GM23338 (cell line): ENCODE measurements at regions not wholly inside any gene's neighbourhood (a gene's known extent, or its start where the extent isn't known, plus 50 kb on each side); places are given as distances from the start of the nearest gene placed in this dataset.

ENCODE experiments used
- ATAC-seq: fragments of 200-7000 bp; cut with Tn5 transposase; 3 replicates; pipeline ENCODE4 v1.9.1; 2020
- DNase-seq: peaks from one replicate; pipeline ENCODE4 v3.0.0-alpha.2; 2015; ENCODE audit warnings: low spot score
- H2AFZ ChIP-seq: fragments of 200-600 bp; sonication (generic); 2 replicates; pipeline ENCODE4 v1.8.0; 2016; ENCODE audit warnings: antibody characterized with exemption, mild to moderate bottlenecking, moderate library complexity
- H3F3A ChIP-seq: fragments of 200-600 bp; sonication (generic); replicated peaks from 2 replicates; pipeline ENCODE4 v1.8.0; 2017; ENCODE audit warnings: antibody characterized with exemption, mixed run types, low read depth
- H3K27ac ChIP-seq: fragments of 200-600 bp; sonication (generic); 2 replicates; pipeline ENCODE4 v1.6.1; 2016; ENCODE audit warnings: low read depth
- H3K27me3 ChIP-seq: fragments of 200-600 bp; sonication (generic); 2 replicates; pipeline ENCODE4 v1.8.0; 2016; ENCODE audit warnings: mild to moderate bottlenecking, mixed run types, moderate library complexity; ENCODE audit not compliant: insufficient read depth
- H3K36me3 ChIP-seq: fragments of 200-600 bp; sonication (generic); 2 replicates; pipeline ENCODE4 v1.8.0; 2016; ENCODE audit warnings: mild to moderate bottlenecking; ENCODE audit not compliant: insufficient read depth
- H3K4me1 ChIP-seq: fragments of 200-600 bp; sonication (generic); 2 replicates; pipeline ENCODE4 v1.8.0; 2016; ENCODE audit warnings: mild to moderate bottlenecking, moderate library complexity; ENCODE audit not compliant: insufficient read depth
- H3K4me2 ChIP-seq: fragments of 200-600 bp; sonication (generic); 2 replicates; pipeline ENCODE4 v1.7.1; 2017; ENCODE audit warnings: mixed run types
- H3K4me3 ChIP-seq: fragments of 200-600 bp; sonication (generic); 2 replicates; pipeline ENCODE4 v1.6.1; 2016; ENCODE audit warnings: mixed run types
- H3K79me2 ChIP-seq: fragments of 200-600 bp; sonication (generic); replicated peaks from 2 replicates; pipeline ENCODE4 v1.8.0; 2017; ENCODE audit warnings: mild to moderate bottlenecking; ENCODE audit not compliant: insufficient read depth
- H3K9me2 ChIP-seq: fragments of 200-600 bp; sonication (generic); 2 replicates; pipeline ENCODE4 v1.8.0; 2017; ENCODE audit not compliant: insufficient read depth
- H4K20me1 ChIP-seq: fragments of 200-600 bp; sonication (generic); replicated peaks from 2 replicates; pipeline ENCODE4 v1.8.0; 2017; ENCODE audit warnings: mild to moderate bottlenecking; ENCODE audit not compliant: insufficient read depth
- H3K27ac Mint-ChIP-seq: 2 replicates; pipeline ENCODE4 v1.8.0; 2020; ENCODE audit warnings: inconsistent platforms, mild to moderate bottlenecking, moderate library complexity, mixed read lengths
- H3K27me3 Mint-ChIP-seq: 3 replicates; pipeline ENCODE4 v1.8.0; 2022; ENCODE audit warnings: low read depth, mild to moderate bottlenecking, moderate library complexity, mixed read lengths, inconsistent platforms; ENCODE audit not compliant: insufficient read depth, poor library complexity
- H3K36me3 Mint-ChIP-seq: 3 replicates; pipeline ENCODE4 v1.8.0; 2021; ENCODE audit warnings: low read depth, mild to moderate bottlenecking, inconsistent platforms, moderate library complexity, mixed read lengths
- H3K4me1 Mint-ChIP-seq: 3 replicates; pipeline ENCODE4 v1.8.0; 2020; ENCODE audit warnings: mild to moderate bottlenecking, inconsistent platforms, mixed read lengths
- H3K4me3 Mint-ChIP-seq: 3 replicates; pipeline ENCODE4 v1.8.0; 2021; ENCODE audit warnings: moderate library complexity, mild to moderate bottlenecking, inconsistent platforms, mixed read lengths
- H3K9me3 Mint-ChIP-seq: 3 replicates; pipeline ENCODE4 v1.8.0; 2020; ENCODE audit warnings: moderate library complexity, mild to moderate bottlenecking, inconsistent platforms, mixed read lengths
- CREB1 ChIP-seq: fragments of 250-450 bp; sonication (Bioruptor Pico); IDR thresholded peaks from 2 replicates; pipeline ENCODE4 v1.5.0; 2020; ENCODE audit warnings: low read depth, mild to moderate bottlenecking, moderate library complexity
- EZH2 ChIP-seq: fragments of 200-600 bp; sonication (generic); IDR thresholded peaks from one replicate; pipeline ENCODE4 v1.8.0; 2017; ENCODE audit warnings: antibody characterized with exemption, mild to moderate bottlenecking, low read depth; ENCODE audit not compliant: unreplicated experiment
- EZH2phosphoT487 ChIP-seq: fragments of 200-600 bp; sonication (generic); IDR thresholded peaks from one replicate; pipeline ENCODE4 v1.8.1; 2018; ENCODE audit warnings: antibody characterized with exemption; ENCODE audit not compliant: unreplicated experiment
- JUNB ChIP-seq: IDR thresholded peaks from one replicate; pipeline ENCODE4 v1.6.1; 2016; ENCODE audit warnings: antibody characterized with exemption; ENCODE audit not compliant: unreplicated experiment
- NANOG ChIP-seq: IDR thresholded peaks from 2 replicates; pipeline ENCODE4 v1.6.1; 2016; ENCODE audit warnings: antibody characterized with exemption, borderline replicate concordance
- POLR2AphosphoS5 ChIP-seq: IDR thresholded peaks from 2 replicates; pipeline ENCODE4 v1.6.1; 2016; ENCODE audit warnings: antibody characterized with exemption, low read depth
- STAT1 ChIP-seq: IDR thresholded peaks from one replicate; pipeline ENCODE4 v1.6.1; 2016; ENCODE audit warnings: antibody characterized with exemption; ENCODE audit not compliant: unreplicated experiment
- ZNF114 ChIP-seq: fragments of 250-450 bp; sonication (Bioruptor Pico); IDR thresholded peaks from 2 replicates; pipeline ENCODE4 v1.5.0; 2020; ENCODE audit warnings: mild to moderate bottlenecking, moderate library complexity
- ZNF331 ChIP-seq: fragments of 250-450 bp; sonication (Bioruptor Pico); IDR thresholded peaks from 2 replicates; pipeline ENCODE4 v1.5.0; 2020; ENCODE audit warnings: low read depth, mild to moderate bottlenecking, moderate library complexity
- TF ChIP-seq, protein P1 (sequence below), 2 experiments: fragments of 200-600 bp in 1 of 2; sonication (generic) in 1 of 2; conservative IDR thresholded peaks; 2 replicates each; pipeline versions ENCODE4 v1.5.1 to v1.6.1; 2016 to 2017; ENCODE audit warnings: antibody characterized with exemption in 2 of 2, low read depth in 2 of 2, mild to moderate bottlenecking in 2 of 2, moderate library complexity in 1 of 2
- TF ChIP-seq, protein P2 (sequence below): fragments of 250-450 bp; sonication (Bioruptor Pico); IDR thresholded peaks from 2 replicates; pipeline ENCODE4 v1.5.0; 2020; ENCODE audit warnings: mild to moderate bottlenecking, moderate library complexity
- TF ChIP-seq, protein P3 (sequence below): IDR thresholded peaks from 2 replicates; pipeline ENCODE4 v1.6.1; 2016; ENCODE audit warnings: antibody characterized with exemption

DNA sequence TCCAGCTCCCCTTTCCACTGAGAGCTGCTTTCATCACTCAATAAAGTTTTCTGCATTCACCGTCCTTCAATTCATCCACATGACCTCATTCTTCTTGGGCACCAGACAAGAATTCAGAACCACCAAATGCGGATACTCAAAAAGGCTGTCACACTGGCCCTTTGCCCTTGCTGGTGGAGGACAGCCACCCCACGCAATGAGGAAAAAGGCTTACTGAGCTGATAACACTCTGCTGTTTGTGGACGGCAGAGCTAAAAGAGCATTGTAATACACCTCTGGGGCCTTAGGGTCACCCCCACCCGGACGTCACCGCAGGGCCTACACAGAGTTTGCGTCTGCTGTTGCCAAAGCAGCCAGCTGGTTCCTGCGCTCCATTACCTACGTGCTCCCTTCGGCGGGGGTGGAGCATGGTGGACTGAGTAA, 51.2 kb upstream of the ZNF608 start (continued):
- TF ChIP-seq, protein P1, sequence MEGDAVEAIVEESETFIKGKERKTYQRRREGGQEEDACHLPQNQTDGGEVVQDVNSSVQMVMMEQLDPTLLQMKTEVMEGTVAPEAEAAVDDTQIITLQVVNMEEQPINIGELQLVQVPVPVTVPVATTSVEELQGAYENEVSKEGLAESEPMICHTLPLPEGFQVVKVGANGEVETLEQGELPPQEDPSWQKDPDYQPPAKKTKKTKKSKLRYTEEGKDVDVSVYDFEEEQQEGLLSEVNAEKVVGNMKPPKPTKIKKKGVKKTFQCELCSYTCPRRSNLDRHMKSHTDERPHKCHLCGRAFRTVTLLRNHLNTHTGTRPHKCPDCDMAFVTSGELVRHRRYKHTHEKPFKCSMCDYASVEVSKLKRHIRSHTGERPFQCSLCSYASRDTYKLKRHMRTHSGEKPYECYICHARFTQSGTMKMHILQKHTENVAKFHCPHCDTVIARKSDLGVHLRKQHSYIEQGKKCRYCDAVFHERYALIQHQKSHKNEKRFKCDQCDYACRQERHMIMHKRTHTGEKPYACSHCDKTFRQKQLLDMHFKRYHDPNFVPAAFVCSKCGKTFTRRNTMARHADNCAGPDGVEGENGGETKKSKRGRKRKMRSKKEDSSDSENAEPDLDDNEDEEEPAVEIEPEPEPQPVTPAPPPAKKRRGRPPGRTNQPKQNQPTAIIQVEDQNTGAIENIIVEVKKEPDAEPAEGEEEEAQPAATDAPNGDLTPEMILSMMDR (conservative IDR thresholded peaks at IDR 0.05; ENCODE audit: low read depth in 2 of 2) = no peak
- no peak for TF ChIP-seq STAT1

DNA sequence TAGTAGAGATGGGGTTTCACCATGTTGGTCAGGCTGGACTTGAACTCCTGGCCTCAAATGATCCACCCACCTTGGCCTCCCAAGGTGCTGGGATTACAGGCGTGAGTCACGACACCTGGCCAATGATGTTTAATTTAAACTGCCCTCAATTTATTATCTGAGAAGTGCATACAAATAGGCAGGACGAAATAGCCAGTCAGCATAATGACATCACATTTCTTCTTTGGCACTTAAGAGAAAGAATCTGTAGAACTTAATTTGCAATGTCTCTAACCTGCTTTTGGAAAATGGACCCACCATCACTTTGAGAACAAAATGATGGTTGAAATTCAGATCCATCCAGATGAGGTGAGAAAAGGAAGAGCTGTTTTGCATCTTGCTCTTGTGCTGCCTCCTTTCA, 52.5 kb upstream of the ZNF608 start:
- no peak for DNase-seq
- no peaks in the 10 kb centered on the region for H3K36me3 ChIP-seq
- H3K4me2 ChIP-seq = no peak overlapping the region
- no peaks in the 10 kb centered on the region for H3F3A ChIP-seq
- no peak overlapping the region for H3K4me3 ChIP-seq
- no peak overlapping the region for H3K27ac ChIP-seq
- H3K79me2 ChIP-seq = no peaks in the 10 kb centered on the region
- peaks cover 10% of the 10 kb centered on the region for H3K27me3 Mint-ChIP-seq
- no peaks in the 10 kb centered on the region for H4K20me1 ChIP-seq
- no peak overlapping the region for H3K27ac Mint-ChIP-seq
- no peaks in the 10 kb centered on the region for H3K27me3 ChIP-seq
- no peak for ATAC-seq
- H3K4me1 Mint-ChIP-seq = peaks cover 5% of the 10 kb centered on the region
- H3K9me3 Mint-ChIP-seq = peaks cover 3% of the 10 kb centered on the region; the same call in 2 of the 3 replicates
- peaks cover 7% of the 10 kb centered on the region; the same call in 1 of the 2 replicates for H3K4me1 ChIP-seq
- 0 out of 2 replicates have a peak, but pooled peaks cover 6% of the 10 kb centered on the region for H3K9me2 ChIP-seq
- no peak overlapping the region for H3K4me3 Mint-ChIP-seq
- peaks cover 7% of the 10 kb centered on the region; the same call in 2 of the 3 replicates for H3K36me3 Mint-ChIP-seq
- no peak overlapping the region for H2AFZ ChIP-seq
- no peak for TF ChIP-seq POLR2AphosphoS5
- no peak for TF ChIP-seq ZNF331
- TF ChIP-seq ZNF114 (CRISPR knock-in tag) = no peak
- TF ChIP-seq JUNB = no peak
- TF ChIP-seq, protein P1 (conservative IDR thresholded peaks at IDR 0.05; ENCODE audit: low read depth in 2 of 2) = no peak
- no peak for TF ChIP-seq CREB1
- no peak for TF ChIP-seq STAT1
- TF ChIP-seq NANOG = no peak
- no peak for TF ChIP-seq EZH2
- no peak for TF ChIP-seq EZH2phosphoT487
- TF ChIP-seq, protein P2, sequence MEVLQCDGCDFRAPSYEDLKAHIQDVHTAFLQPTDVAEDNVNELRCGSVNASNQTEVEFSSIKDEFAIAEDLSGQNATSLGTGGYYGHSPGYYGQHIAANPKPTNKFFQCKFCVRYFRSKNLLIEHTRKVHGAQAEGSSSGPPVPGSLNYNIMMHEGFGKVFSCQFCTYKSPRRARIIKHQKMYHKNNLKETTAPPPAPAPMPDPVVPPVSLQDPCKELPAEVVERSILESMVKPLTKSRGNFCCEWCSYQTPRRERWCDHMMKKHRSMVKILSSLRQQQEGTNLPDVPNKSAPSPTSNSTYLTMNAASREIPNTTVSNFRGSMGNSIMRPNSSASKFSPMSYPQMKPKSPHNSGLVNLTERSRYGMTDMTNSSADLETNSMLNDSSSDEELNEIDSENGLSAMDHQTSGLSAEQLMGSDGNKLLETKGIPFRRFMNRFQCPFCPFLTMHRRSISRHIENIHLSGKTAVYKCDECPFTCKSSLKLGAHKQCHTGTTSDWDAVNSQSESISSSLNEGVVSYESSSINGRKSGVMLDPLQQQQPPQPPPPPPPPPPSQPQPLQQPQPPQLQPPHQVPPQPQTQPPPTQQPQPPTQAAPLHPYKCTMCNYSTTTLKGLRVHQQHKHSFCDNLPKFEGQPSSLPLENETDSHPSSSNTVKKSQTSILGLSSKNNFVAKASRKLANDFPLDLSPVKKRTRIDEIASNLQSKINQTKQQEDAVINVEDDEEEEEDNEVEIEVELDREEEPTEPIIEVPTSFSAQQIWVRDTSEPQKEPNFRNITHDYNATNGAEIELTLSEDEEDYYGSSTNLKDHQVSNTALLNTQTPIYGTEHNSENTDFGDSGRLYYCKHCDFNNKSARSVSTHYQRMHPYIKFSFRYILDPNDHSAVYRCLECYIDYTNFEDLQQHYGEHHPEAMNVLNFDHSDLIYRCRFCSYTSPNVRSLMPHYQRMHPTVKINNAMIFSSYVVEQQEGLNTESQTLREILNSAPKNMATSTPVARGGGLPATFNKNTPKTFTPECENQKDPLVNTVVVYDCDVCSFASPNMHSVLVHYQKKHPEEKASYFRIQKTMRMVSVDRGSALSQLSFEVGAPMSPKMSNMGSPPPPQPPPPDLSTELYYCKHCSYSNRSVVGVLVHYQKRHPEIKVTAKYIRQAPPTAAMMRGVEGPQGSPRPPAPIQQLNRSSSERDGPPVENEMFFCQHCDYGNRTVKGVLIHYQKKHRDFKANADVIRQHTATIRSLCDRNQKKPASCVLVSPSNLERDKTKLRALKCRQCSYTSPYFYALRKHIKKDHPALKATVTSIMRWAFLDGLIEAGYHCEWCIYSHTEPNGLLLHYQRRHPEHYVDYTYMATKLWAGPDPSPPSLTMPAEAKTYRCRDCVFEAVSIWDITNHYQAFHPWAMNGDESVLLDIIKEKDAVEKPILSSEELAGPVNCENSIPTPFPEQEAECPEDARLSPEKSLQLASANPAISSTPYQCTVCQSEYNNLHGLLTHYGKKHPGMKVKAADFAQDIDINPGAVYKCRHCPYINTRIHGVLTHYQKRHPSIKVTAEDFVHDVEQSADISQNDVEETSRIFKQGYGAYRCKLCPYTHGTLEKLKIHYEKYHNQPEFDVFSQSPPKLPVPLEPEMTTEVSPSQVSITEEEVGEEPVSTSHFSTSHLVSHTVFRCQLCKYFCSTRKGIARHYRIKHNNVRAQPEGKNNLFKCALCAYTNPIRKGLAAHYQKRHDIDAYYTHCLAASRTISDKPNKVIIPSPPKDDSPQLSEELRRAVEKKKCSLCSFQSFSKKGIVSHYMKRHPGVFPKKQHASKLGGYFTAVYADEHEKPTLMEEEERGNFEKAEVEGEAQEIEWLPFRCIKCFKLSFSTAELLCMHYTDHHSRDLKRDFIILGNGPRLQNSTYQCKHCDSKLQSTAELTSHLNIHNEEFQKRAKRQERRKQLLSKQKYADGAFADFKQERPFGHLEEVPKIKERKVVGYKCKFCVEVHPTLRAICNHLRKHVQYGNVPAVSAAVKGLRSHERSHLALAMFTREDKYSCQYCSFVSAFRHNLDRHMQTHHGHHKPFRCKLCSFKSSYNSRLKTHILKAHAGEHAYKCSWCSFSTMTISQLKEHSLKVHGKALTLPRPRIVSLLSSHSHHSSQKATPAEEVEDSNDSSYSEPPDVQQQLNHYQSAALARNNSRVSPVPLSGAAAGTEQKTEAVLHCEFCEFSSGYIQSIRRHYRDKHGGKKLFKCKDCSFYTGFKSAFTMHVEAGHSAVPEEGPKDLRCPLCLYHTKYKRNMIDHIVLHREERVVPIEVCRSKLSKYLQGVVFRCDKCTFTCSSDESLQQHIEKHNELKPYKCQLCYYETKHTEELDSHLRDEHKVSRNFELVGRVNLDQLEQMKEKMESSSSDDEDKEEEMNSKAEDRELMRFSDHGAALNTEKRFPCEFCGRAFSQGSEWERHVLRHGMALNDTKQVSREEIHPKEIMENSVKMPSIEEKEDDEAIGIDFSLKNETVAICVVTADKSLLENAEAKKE (CRISPR knock-in tag) = no peak
- TF ChIP-seq, protein P3, sequence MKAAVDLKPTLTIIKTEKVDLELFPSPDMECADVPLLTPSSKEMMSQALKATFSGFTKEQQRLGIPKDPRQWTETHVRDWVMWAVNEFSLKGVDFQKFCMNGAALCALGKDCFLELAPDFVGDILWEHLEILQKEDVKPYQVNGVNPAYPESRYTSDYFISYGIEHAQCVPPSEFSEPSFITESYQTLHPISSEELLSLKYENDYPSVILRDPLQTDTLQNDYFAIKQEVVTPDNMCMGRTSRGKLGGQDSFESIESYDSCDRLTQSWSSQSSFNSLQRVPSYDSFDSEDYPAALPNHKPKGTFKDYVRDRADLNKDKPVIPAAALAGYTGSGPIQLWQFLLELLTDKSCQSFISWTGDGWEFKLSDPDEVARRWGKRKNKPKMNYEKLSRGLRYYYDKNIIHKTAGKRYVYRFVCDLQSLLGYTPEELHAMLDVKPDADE = no peak
